Esophagus squamous epithelium (tissue), 4 donors: ENCODE measurements at regions not wholly inside any gene's neighbourhood (a gene's known extent, or its start where the extent isn't known, plus 50 kb on each side); places are given as distances from the start of the nearest gene placed in this dataset.

ENCODE experiments used
- POLR2A ChIP-seq, 4 donors: fragments of 450-650 bp; IDR thresholded peaks; one replicate each; pipeline ENCODE4 v1.6.1; 2017; ENCODE audit warnings: antibody characterized with exemption in 4 of 4, mild to moderate bottlenecking in 4 of 4, moderate library complexity in 3 of 4
- TF ChIP-seq, protein P1 (sequence below), 6 experiments: fragments of 450-650 bp in 4 of 6; fragments of 200-600 bp in 2 of 6; sonication (generic) in 2 of 6; IDR thresholded peaks; one replicate each; pipeline ENCODE4 v1.5.1; 2016 to 2019; ENCODE audit warnings: antibody characterized with exemption in 6 of 6, mild to moderate bottlenecking in 4 of 6, moderate library complexity in 4 of 6

DNA sequence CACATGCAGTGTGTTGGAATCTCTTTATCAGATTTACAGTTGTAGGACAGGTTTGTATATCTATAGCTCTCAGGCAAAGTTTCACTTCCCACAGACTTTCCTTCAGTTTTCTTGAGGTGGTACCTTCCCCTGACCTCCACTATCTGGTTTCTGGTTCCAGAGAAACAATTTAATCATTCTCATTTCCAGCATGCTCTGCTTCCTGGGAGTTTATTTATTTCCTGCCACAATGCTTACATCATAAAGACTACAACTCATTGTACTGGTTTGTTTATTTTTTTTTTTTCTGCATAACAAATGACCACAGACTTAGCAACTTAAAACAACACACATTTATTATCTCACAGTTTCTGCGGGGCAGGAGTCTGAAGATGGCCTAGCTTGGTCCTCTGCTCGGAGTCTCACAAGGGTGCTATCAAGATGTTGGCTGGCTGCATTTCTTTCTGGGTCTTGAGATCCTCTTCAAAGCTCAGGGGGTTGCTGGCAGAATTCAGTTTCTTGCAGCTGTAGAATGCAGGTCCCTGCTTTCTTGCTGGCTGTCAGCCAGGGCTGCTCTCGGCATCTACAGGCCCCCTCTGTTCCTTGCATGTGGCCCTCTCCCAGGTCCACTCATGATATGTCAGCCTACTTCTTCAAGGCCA is 247.7 kb downstream of the ENC1 start:
- TF ChIP-seq, protein P1, sequence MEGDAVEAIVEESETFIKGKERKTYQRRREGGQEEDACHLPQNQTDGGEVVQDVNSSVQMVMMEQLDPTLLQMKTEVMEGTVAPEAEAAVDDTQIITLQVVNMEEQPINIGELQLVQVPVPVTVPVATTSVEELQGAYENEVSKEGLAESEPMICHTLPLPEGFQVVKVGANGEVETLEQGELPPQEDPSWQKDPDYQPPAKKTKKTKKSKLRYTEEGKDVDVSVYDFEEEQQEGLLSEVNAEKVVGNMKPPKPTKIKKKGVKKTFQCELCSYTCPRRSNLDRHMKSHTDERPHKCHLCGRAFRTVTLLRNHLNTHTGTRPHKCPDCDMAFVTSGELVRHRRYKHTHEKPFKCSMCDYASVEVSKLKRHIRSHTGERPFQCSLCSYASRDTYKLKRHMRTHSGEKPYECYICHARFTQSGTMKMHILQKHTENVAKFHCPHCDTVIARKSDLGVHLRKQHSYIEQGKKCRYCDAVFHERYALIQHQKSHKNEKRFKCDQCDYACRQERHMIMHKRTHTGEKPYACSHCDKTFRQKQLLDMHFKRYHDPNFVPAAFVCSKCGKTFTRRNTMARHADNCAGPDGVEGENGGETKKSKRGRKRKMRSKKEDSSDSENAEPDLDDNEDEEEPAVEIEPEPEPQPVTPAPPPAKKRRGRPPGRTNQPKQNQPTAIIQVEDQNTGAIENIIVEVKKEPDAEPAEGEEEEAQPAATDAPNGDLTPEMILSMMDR (IDR thresholded peaks at IDR 0.05) = no peak
- no peak for TF ChIP-seq POLR2A (IDR thresholded peaks at IDR 0.05)
